ENCODE measurements at regions not wholly inside any gene's neighbourhood (a gene's known extent, or its start where the extent isn't known, plus 50 kb on each side); places are given as distances from the start of the nearest gene placed in this dataset.

DNA sequence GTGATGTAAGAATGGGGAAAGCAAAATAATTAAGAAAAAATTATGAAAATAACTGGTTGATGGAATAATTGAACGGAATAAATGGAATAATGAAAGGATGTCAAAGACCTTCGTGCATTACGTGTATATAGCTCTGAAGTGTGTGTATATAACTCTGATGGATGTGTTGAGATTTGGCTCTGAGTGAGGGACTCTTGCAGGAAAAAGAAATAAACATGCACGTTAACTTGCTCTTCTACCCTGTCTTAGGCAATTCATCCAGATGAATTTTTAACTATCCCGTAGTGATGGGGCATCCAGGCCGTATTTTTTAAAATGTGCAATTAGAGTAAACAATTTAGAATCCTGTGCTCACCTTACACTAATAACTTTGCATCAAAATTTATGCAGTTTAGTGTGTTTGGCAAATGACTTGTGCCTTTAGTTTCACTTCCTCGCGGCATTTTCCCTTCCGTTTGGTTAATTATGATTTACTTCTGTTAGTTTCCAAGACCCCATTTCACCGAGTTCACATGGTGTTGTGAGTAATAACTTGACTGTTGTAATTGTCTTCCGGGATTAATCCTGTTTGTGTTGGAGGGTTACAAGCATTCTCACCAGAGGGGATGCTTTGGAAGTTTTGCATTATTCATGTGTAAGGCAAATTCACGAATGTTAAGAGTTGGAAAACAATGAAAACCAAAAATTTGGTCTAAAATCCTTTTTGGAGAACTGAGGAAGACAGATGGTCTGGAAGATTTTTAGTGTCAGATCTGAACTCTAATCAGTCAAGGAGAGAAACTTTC lies 256.5 kb upstream of the FAT1 start:
- TF ChIP-seq, protein P1, sequence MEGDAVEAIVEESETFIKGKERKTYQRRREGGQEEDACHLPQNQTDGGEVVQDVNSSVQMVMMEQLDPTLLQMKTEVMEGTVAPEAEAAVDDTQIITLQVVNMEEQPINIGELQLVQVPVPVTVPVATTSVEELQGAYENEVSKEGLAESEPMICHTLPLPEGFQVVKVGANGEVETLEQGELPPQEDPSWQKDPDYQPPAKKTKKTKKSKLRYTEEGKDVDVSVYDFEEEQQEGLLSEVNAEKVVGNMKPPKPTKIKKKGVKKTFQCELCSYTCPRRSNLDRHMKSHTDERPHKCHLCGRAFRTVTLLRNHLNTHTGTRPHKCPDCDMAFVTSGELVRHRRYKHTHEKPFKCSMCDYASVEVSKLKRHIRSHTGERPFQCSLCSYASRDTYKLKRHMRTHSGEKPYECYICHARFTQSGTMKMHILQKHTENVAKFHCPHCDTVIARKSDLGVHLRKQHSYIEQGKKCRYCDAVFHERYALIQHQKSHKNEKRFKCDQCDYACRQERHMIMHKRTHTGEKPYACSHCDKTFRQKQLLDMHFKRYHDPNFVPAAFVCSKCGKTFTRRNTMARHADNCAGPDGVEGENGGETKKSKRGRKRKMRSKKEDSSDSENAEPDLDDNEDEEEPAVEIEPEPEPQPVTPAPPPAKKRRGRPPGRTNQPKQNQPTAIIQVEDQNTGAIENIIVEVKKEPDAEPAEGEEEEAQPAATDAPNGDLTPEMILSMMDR (IDR thresholded peaks at IDR 0.05) = no peak
- TF ChIP-seq POLR2A (IDR thresholded peaks at IDR 0.05) = no peak
- no peak overlapping the region for H3K27ac ChIP-seq
- 44% methylated on average over 10 of the region's 12 CpGs for WGBS (ENCODE audit: insufficient coverage, low coverage, low lambda C conversion rate, missing lambda C conversion rate)
- intact Hi-C loops (cut with DNase I) = no loop called here
- no peaks in the 10 kb centered on the region for H3K36me3 ChIP-seq
- ATAC-seq (no peak), DNase-seq (no peak)
- H3K4me3 ChIP-seq = no peak overlapping the region
- no peaks in the 10 kb centered on the region for H3K9me3 ChIP-seq
- H3K27me3 ChIP-seq = no peaks in the 10 kb centered on the region
- no peaks in the 10 kb centered on the region for H3K4me1 ChIP-seq

DNA sequence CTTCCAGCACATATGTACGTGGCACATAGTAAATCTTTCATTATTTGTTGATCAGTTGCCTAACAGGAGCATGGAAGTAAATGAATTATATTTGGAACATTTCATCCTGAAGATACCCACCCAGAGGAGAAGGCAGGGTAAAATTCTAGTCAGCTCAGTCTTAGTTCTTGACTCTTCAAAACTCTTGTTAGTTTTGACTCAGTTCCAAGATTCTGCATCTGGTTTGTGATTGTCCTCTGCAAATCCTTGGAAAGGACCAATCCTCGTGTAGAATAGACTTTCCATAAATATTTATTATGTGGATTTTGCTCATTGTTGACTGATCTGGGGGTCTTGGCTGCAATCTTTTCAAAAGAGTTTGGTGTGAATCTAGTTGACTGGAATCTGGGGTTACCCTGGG lies 257.5 kb upstream of the FAT1 start:
- intact Hi-C loops (cut with DNase I) = no loop called here
- no peak for TF ChIP-seq POLR2A (IDR thresholded peaks at IDR 0.05)
- TF ChIP-seq, protein P1 (IDR thresholded peaks at IDR 0.05) = no peak
- no peak for ATAC-seq

DNA sequence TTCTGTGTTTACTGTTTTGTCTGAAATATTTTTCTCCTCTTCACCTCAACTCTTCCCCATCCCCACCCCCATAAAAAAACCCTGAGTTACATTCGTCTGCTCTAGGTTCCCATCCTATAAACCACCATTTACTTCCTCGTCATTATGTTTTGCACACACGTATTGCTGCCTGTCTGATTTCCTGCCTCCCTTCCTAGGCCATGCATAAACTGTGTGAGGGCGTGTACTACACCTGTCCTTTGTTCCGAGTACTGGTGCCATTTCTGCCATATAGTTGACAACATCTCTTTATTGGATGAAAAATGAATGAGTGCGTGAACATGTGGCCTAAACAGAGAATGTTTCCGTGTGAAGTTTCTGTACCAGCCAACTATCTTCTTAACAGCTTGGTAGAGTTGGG lies 258.5 kb upstream of the FAT1 start:
- H3K9me3 ChIP-seq = no peaks in the 10 kb centered on the region
- H3K4me3 ChIP-seq = no peak overlapping the region
- intact Hi-C loops (cut with DNase I) = no loop called here
- no peak overlapping the region for H3K27ac ChIP-seq
- no peaks in the 10 kb centered on the region for H3K36me3 ChIP-seq
- ATAC-seq (no peak), DNase-seq (no peak)
- no peaks in the 10 kb centered on the region for H3K27me3 ChIP-seq
- no peaks in the 10 kb centered on the region for H3K4me1 ChIP-seq
- 82% methylated on average over 6 of the region's 7 CpGs for WGBS (ENCODE audit: insufficient coverage, low coverage, low lambda C conversion rate, missing lambda C conversion rate)
- TF ChIP-seq POLR2A (IDR thresholded peaks at IDR 0.05) = no peak
- TF ChIP-seq, protein P1 (IDR thresholded peaks at IDR 0.05) = no peak

More for the DNA sequence above, 257.5 kb upstream of the FAT1 start:
- no peaks in the 10 kb centered on the region for H3K9me3 ChIP-seq
- no peak overlapping the region for H3K27ac ChIP-seq
- 30% methylated on average over 2 of the region's 2 CpGs for WGBS (ENCODE audit: insufficient coverage, low coverage, low lambda C conversion rate, missing lambda C conversion rate)
- H3K27me3 ChIP-seq = no peaks in the 10 kb centered on the region
- no peaks in the 10 kb centered on the region for H3K4me1 ChIP-seq
- no peak overlapping the region for H3K4me3 ChIP-seq
- no peak for DNase-seq
- H3K36me3 ChIP-seq = no peaks in the 10 kb centered on the region

DNA sequence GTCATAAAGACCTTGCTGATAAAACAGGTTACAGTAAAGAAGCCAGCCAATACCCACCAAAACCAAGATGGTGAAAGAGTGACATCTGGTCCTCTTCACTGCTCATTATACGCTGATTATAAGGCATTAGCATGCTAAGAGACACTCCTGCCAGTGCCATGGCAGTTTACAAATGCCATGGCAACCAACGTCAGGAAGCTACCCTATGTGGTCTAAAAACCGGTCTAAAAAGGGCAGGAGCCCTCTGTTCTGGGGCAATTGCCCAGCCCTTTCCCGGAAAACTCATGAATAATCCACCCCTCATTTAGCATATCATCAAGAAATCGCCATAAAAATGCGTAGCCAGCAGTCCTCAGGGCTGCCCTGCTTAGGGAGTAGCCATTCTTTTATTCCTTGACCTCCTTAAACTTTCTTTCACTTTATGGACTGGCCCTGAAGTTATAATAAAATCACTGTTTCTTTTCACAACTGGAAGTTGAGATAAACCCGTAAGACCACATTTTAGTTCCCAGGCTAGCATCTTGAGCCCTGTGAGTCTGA lies 260.5 kb upstream of the FAT1 start:
- ATAC-seq (no peak), DNase-seq (no peak)
- Histone ChIP-seq H3K4me1 (no peaks in the 10 kb centered on the region), H3K36me3 (no peaks in the 10 kb centered on the region), H3K27me3 (no peaks in the 10 kb centered on the region), H3K9me3 (no peaks in the 10 kb centered on the region), H3K27ac (no peak overlapping the region), H3K4me3 (no peak overlapping the region)
- WGBS (ENCODE audit: insufficient coverage, low coverage, low lambda C conversion rate, missing lambda C conversion rate) = 57% methylated on average over 4 of the region's 7 CpGs
- intact Hi-C loops (cut with DNase I) = no loop called here
- TF ChIP-seq POLR2A (IDR thresholded peaks at IDR 0.05) = no peak
- TF ChIP-seq, protein P1 (IDR thresholded peaks at IDR 0.05) = no peak
